GM12878 (cell line): ENCODE measurements at regions not wholly inside any gene's neighbourhood (a gene's known extent, or its start where the extent isn't known, plus 50 kb on each side); places are given as distances from the start of the nearest gene placed in this dataset.
"Not testable (repeated sequence)": the region's sequence is repeated elsewhere in the genome, so short reads cannot be mapped to it uniquely, and the experiment has no call there.

Experiments
- RAD21 ChIP-seq: IDR thresholded peaks from 2 replicates; pipeline ENCODE4 v1.6.1; 2011; ENCODE audit warnings: mild to moderate bottlenecking, low read depth, low read length, moderate library complexity; ENCODE audit not compliant: insufficient read depth
- TCF12 ChIP-seq: IDR thresholded peaks from 2 replicates; pipeline ENCODE4 v1.6.1; 2011; ENCODE audit warnings: low read depth, mild to moderate bottlenecking, low read length
- ZBED1 ChIP-seq: IDR thresholded peaks from 2 replicates; pipeline ENCODE4 v1.6.1; 2016; ENCODE audit warnings: borderline replicate concordance
- ZNF274 ChIP-seq: IDR thresholded peaks from one replicate; pipeline ENCODE4 v1.8.0; 2011; ENCODE audit not compliant: insufficient read length, insufficient read depth
- TF ChIP-seq, protein P1 (sequence below): IDR thresholded peaks from 2 replicates; pipeline ENCODE4 v1.6.1; 2012; ENCODE audit warnings: improper control_type of control experiment, low read depth, low read length; ENCODE audit not compliant: insufficient replicate concordance

GRCh38 chr11:23883426-23884048 is 613.3 kb upstream of the LUZP2 start:
- not testable (repeated sequence) for TF ChIP-seq TCF12, ZBED1, RAD21, ZNF274
- TF ChIP-seq, protein P1, sequence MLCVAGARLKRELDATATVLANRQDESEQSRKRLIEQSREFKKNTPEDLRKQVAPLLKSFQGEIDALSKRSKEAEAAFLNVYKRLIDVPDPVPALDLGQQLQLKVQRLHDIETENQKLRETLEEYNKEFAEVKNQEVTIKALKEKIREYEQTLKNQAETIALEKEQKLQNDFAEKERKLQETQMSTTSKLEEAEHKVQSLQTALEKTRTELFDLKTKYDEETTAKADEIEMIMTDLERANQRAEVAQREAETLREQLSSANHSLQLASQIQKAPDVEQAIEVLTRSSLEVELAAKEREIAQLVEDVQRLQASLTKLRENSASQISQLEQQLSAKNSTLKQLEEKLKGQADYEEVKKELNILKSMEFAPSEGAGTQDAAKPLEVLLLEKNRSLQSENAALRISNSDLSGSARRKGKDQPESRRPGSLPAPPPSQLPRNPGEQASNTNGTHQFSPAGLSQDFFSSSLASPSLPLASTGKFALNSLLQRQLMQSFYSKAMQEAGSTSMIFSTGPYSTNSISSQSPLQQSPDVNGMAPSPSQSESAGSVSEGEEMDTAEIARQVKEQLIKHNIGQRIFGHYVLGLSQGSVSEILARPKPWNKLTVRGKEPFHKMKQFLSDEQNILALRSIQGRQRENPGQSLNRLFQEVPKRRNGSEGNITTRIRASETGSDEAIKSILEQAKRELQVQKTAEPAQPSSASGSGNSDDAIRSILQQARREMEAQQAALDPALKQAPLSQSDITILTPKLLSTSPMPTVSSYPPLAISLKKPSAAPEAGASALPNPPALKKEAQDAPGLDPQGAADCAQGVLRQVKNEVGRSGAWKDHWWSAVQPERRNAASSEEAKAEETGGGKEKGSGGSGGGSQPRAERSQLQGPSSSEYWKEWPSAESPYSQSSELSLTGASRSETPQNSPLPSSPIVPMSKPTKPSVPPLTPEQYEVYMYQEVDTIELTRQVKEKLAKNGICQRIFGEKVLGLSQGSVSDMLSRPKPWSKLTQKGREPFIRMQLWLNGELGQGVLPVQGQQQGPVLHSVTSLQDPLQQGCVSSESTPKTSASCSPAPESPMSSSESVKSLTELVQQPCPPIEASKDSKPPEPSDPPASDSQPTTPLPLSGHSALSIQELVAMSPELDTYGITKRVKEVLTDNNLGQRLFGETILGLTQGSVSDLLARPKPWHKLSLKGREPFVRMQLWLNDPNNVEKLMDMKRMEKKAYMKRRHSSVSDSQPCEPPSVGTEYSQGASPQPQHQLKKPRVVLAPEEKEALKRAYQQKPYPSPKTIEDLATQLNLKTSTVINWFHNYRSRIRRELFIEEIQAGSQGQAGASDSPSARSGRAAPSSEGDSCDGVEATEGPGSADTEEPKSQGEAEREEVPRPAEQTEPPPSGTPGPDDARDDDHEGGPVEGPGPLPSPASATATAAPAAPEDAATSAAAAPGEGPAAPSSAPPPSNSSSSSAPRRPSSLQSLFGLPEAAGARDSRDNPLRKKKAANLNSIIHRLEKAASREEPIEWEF = not testable (repeated sequence)
